Prostate gland (tissue), 2 donors: ENCODE measurements at regions not wholly inside any gene's neighbourhood (a gene's known extent, or its start where the extent isn't known, plus 50 kb on each side); places are given as distances from the start of the nearest gene placed in this dataset.

ENCODE experiments used
- CTCF ChIP-seq, 4 experiments: fragments of 200-600 bp in 2 of 4; fragments of 450-650 bp in 2 of 4; sonication (generic) in 2 of 4; IDR thresholded peaks; 1 replicate in 3 of 4; 2 replicates in 1 of 4; pipeline ENCODE4 v1.5.1; 2016 to 2019; ENCODE audit warnings: antibody characterized with exemption in 4 of 4, mild to moderate bottlenecking in 2 of 4, moderate library complexity in 2 of 4
- POLR2A ChIP-seq: fragments of 450-650 bp; IDR thresholded peaks from one replicate; pipeline ENCODE4 v1.6.1; 2016; ENCODE audit warnings: antibody characterized with exemption, mild to moderate bottlenecking
- POLR2AphosphoS5 ChIP-seq: sonication (generic); formaldehyde crosslinking; IDR thresholded peaks from one replicate; pipeline ENCODE4 v1.6.1; 2017; ENCODE audit warnings: antibody characterized with exemption

- TF ChIP-seq CTCF (IDR thresholded peaks at IDR 0.05) (no peak), POLR2AphosphoS5 (no peak), POLR2A (no peak)
These were observed 99.5 kb upstream of the ZBTB20 start for GRCh38 chr3:115246461-115247020.
